ENCODE measurements at regions not wholly inside any gene's neighbourhood (a gene's known extent, or its start where the extent isn't known, plus 50 kb on each side); places are given as distances from the start of the nearest gene placed in this dataset.

- H3K27me3 ChIP-seq (ENCODE audit: control insufficient read depth in 2 of 2, insufficient read depth in 2 of 2, low read length in 2 of 2): peaks cover 0 to 3% of the 10 kb centered on the region in 2 experiments; a peak in 2 of 5 replicates
- H3K79me2 ChIP-seq (ENCODE audit: control insufficient read depth, insufficient read depth, low read length): no peaks in the 10 kb centered on the region
- H3K9ac ChIP-seq (ENCODE audit: insufficient read depth in 1 of 2, low read depth in 2 of 2, low read length in 2 of 2): no peak overlapping the region
- ChIA-PET CTCF (ENCODE audit: low intra/inter-chr PET ratio) (interaction anchor here (0.5 kb wide), 1 partner anchor 86 kb away, joined by 3 read pairs; no protein-coding TSS in a partner anchor), POLR2A (interaction anchor here (0.9 to 1.1 kb wide), 4 partner anchors 10 to 246 kb away, joined by 3 to 5 read pairs (median 4); no protein-coding TSS in a partner anchor)
- no peak overlapping the region for H3K4me2 ChIP-seq (ENCODE audit: insufficient read depth, low read length)
- FAIRE-seq: no peak
- no TSS peak for BruUV-seq (replicated peaks)
- no peaks in the 10 kb centered on the region for H3K9me1 ChIP-seq (ENCODE audit: control insufficient read depth, insufficient read depth, low read length)
- no peak overlapping the region for H3K27ac ChIP-seq (ENCODE audit: extremely low read depth, low read depth, low read length)
- no peaks in the 10 kb centered on the region for H3K36me3 ChIP-seq (ENCODE audit: control insufficient read depth, insufficient read depth, low read length)
- H3K4me1 ChIP-seq (replicated peaks in 1 of 2; ENCODE audit: control insufficient read depth in 2 of 2, insufficient read depth in 2 of 2, low read length in 2 of 2): peaks cover 0 to 12% of the 10 kb centered on the region in 2 experiments; a peak in 3 of 5 replicates
- no peak for DNase-seq (ENCODE audit: extremely low read depth in 1 of 4, low spot score in 3 of 4)
- no peaks in the 10 kb centered on the region for H4K20me1 ChIP-seq (replicated peaks; ENCODE audit: control insufficient read depth, insufficient read depth, low read length)
- H3K9me3 ChIP-seq (replicated peaks; ENCODE audit: control insufficient read depth, insufficient read depth, low read depth, low read length): no peaks in the 10 kb centered on the region
- intact Hi-C loops (cut with micrococcal nuclease) (no loop called here), in situ Hi-C loops (cut with MboI) (loop anchor here (5.0 kb wide), 1 partner anchor 341 kb away; no protein-coding TSS in a partner anchor)
- no peak overlapping the region for H3K4me3 ChIP-seq
- WGBS (ENCODE audit: insufficient coverage, low coverage, missing lambda C conversion rate): 56% methylated on average over 6 of the region's 6 CpGs
- no peak for TF ChIP-seq HMBOX1 (IDR thresholded peaks at IDR 0.05)
- peak; percentile 94 for TF ChIP-seq DACH1 (IDR thresholded peaks at IDR 0.05; ENCODE audit: partially characterized antibody)
- 0 out of 2 replicates have a peak, but pooled peaks have one; percentile 18 for TF ChIP-seq GATA2 (CRISPR knock-in tag; IDR thresholded peaks at IDR 0.05)
- no peak for TF ChIP-seq NR2C1 (IDR thresholded peaks at IDR 0.05)
- TF ChIP-seq NR2C1 (tag; IDR thresholded peaks at IDR 0.05): no peak
- H2AFZ ChIP-seq (ENCODE audit: low read depth, low read length): no peak overlapping the region
- ATAC-seq: no peak
Observed at GRCh38 chr3:5063724-5064123, 58.4 kb upstream of the ARL8B start.

All from K562 (cell line).